Tibial nerve (tissue), 4 donors: ENCODE measurements at regions not wholly inside any gene's neighbourhood (a gene's known extent, or its start where the extent isn't known, plus 50 kb on each side); places are given as distances from the start of the nearest gene placed in this dataset.

ENCODE experiments used
- DNase-seq, 2 donors: peaks; one replicate each; pipeline ENCODE4 v3.0.0-alpha.2; 2019; ENCODE audit warnings: low spot score in 2 of 2
- H3K27ac ChIP-seq, 4 donors: fragments of 200-600 bp; sonication (generic) in 3 of 4; one replicate each; pipeline ENCODE4 v1.5.1; 2017 to 2019; ENCODE audit warnings: mild to moderate bottlenecking in 1 of 4
- H3K27me3 ChIP-seq, 2 donors: fragments of 200-600 bp; sonication (generic) in 1 of 2; one replicate each; pipeline versions ENCODE4 v1.5.1 to v1.6.0; 2017 to 2019
- H3K36me3 ChIP-seq, 3 donors: fragments of 200-600 bp; sonication (generic); one replicate each; pipeline ENCODE4 v1.5.1; 2018 to 2019
- H3K4me1 ChIP-seq, 4 donors: fragments of 200-600 bp; sonication (generic) in 3 of 4; one replicate each; pipeline ENCODE4 v1.5.1; 2017 to 2019
- H3K4me3 ChIP-seq, 4 donors: fragments of 200-600 bp; sonication (generic) in 3 of 4; one replicate each; pipeline ENCODE4 v1.5.1; 2017 to 2019; ENCODE audit warnings: mild to moderate bottlenecking in 1 of 4, moderate library complexity in 1 of 4
- H3K9me3 ChIP-seq, 4 donors: fragments of 200-600 bp; sonication (generic) in 3 of 4; one replicate each; pipeline ENCODE4 v1.5.1; 2017 to 2019
- EP300 ChIP-seq, 2 donors: sonication (generic); formaldehyde crosslinking; IDR thresholded peaks; one replicate each; pipeline ENCODE4 v1.6.1; 2017; ENCODE audit warnings: antibody characterized with exemption in 2 of 2, mild to moderate bottlenecking in 1 of 2
- POLR2A ChIP-seq, 2 donors: fragments of 450-650 bp; IDR thresholded peaks; one replicate each; pipeline ENCODE4 v1.6.1; 2017; ENCODE audit warnings: antibody characterized with exemption in 2 of 2, mild to moderate bottlenecking in 2 of 2, moderate library complexity in 2 of 2
- WGBS, 2 donors: methylation state at CpG; one replicate each; pipeline ENCODE4 v1.1.5; 2018; 5-methylcytosine and 5-hydroxymethylcytosine counted together
- TF ChIP-seq, protein P1 (sequence below), 5 experiments: fragments of 200-600 bp in 3 of 5; fragments of 450-650 bp in 2 of 5; sonication (generic) in 3 of 5; IDR thresholded peaks; one replicate each; pipeline ENCODE4 v1.5.1; 2016 to 2019; ENCODE audit warnings: antibody characterized with exemption in 5 of 5, mild to moderate bottlenecking in 3 of 5, moderate library complexity in 2 of 5

DNA sequence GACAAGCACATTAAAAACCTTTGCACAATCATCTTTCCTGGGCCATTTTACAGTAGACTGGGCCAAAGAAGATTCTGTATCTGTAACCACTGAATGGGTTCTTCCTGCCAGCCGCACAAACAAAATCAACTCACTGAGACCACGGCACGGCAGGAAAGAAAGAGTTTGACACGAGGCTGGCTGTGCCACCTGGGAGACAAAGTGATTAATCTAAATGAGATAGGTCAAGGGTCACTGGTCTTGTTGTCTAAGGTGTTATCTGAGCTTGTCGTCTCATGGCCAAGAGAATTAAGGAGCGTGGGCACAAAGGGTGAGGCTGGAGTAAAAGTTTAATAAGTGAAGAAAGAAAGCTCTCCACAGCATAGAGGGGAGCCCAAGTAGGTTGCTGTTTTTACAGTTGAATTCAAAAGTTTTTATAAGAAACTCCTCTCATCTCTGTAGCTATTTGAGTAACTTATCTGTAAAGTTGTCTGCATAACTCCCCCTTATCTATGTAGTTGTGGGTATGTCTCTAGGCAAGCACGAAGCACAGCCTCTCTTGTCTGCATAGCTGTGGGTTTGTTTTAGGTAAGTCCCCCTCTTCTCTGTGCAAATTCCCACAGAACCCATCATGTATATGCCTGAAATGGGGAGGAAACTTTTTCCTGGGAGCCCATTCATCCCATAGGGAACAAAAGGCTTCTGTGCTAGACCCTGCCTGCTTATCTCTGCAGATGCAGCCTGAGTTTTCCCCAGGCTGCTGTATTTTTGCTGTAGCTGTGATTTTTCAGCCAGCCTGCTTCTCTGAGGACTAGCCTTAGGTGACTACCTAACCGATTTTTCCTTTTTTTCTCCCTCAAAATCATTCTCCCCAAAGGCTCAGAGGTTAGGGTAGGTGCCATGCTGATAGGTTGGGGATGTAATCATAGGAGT lies 1314.6 kb upstream of the TMEM132C start:
- TF ChIP-seq, protein P1, sequence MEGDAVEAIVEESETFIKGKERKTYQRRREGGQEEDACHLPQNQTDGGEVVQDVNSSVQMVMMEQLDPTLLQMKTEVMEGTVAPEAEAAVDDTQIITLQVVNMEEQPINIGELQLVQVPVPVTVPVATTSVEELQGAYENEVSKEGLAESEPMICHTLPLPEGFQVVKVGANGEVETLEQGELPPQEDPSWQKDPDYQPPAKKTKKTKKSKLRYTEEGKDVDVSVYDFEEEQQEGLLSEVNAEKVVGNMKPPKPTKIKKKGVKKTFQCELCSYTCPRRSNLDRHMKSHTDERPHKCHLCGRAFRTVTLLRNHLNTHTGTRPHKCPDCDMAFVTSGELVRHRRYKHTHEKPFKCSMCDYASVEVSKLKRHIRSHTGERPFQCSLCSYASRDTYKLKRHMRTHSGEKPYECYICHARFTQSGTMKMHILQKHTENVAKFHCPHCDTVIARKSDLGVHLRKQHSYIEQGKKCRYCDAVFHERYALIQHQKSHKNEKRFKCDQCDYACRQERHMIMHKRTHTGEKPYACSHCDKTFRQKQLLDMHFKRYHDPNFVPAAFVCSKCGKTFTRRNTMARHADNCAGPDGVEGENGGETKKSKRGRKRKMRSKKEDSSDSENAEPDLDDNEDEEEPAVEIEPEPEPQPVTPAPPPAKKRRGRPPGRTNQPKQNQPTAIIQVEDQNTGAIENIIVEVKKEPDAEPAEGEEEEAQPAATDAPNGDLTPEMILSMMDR (IDR thresholded peaks at IDR 0.05) = no peak
- TF ChIP-seq POLR2A (IDR thresholded peaks at IDR 0.05) (no peak), EP300 (IDR thresholded peaks at IDR 0.05) (no peak)

DNA sequence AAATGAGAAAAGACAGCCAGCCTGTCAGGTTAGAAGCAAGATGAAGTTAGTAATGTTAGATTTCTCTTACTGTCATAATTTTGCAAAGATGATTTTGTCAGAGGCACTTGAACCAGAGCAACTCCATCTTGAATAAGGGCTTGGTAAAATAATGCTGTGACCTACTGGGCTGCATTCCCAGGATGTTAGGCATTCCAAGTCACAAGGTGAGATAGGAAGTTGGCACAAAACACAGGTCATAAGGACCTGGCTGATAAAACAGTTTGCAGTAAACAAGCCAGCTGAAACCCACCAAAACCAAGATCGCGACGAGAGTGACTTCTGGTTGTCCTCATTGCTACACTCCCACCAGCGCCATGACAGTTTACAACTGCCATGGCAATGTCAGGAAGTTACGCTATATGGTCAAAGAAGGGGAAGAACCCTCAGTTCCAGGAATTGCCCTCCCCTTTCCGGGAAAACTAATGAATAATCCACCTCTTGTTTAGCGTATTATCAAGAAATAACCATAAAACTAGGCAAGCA lies 1313.5 kb upstream of the TMEM132C start:
- Histone ChIP-seq H3K4me1 (no peaks in the 10 kb centered on the region), H3K36me3 (no peaks in the 10 kb centered on the region), H3K27ac (no peak overlapping the region), H3K9me3 (no peaks in the 10 kb centered on the region), H3K4me3 (no peak overlapping the region), H3K27me3 (no peaks in the 10 kb centered on the region)
- DNase-seq = no peak
- WGBS, 2 donors = 88 to 90% methylated on average over 7 of the region's 7 CpGs
- TF ChIP-seq EP300 (IDR thresholded peaks at IDR 0.05) = no peak
- TF ChIP-seq, protein P1 (IDR thresholded peaks at IDR 0.05) = no peak
- no peak for TF ChIP-seq POLR2A (IDR thresholded peaks at IDR 0.05)

More for the DNA sequence above, 1314.6 kb upstream of the TMEM132C start:
- no peaks in the 10 kb centered on the region for H3K27me3 ChIP-seq
- no peaks in the 10 kb centered on the region for H3K4me1 ChIP-seq
- H3K9me3 ChIP-seq = no peaks in the 10 kb centered on the region
- H3K4me3 ChIP-seq = no peak overlapping the region
- no peaks in the 10 kb centered on the region for H3K36me3 ChIP-seq
- WGBS, 2 donors = 25 to 30% methylated on average over 8 of the region's 8 CpGs
- no peak overlapping the region for H3K27ac ChIP-seq
- no peak for DNase-seq

DNA sequence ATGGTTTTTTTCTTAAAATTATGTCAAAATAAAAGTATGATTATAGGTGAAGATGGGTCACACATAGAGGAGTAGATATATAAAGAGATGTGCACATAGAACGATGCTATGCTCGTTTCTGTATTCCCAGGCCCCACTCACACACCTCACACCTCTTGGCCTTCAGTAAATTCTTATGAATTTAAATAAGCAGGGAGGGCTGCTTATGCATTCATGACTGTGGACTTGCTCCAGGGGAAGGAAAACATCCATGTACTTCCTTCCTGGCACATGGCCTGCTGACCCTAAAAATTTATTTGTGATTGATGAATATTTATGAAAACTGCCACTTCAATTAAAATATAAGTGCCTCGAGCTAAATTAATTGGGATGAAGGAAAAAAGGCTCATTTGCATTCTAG lies 1306.7 kb upstream of the TMEM132C start:
- H3K9me3 ChIP-seq = no peaks in the 10 kb centered on the region
- TF ChIP-seq, protein P1 (IDR thresholded peaks at IDR 0.05) = no peak
- TF ChIP-seq POLR2A (IDR thresholded peaks at IDR 0.05) (no peak), EP300 (IDR thresholded peaks at IDR 0.05) (no peak)
- 59 to 66% methylated on average over 3 of the region's 3 CpGs for WGBS, 2 donors
- H3K4me1 ChIP-seq = no peaks in the 10 kb centered on the region
- no peak overlapping the region for H3K27ac ChIP-seq
- H3K36me3 ChIP-seq = no peaks in the 10 kb centered on the region
- no peaks in the 10 kb centered on the region for H3K27me3 ChIP-seq
- DNase-seq = no peak
- H3K4me3 ChIP-seq = no peak overlapping the region

DNA sequence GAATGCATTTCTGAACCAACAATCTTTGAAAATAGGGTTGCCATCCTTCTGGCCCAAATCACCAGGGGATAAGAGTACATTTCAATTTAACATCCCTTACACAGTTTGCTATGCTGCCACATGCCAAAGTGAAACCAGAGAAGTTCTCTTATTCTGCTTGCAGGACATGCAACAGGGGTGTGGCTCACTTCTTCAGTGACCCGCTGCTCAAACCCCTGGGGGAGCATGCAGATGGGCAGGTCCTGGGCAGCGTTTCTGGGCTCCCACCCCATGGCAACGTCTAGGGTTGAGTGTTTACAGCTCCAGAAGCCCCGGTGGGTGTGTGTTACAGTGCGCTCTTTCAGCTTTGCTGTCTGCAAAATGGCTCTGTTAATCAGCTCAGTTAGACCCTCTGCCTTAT lies 1306.3 kb upstream of the TMEM132C start:
- no peaks in the 10 kb centered on the region for H3K9me3 ChIP-seq
- no peaks in the 10 kb centered on the region for H3K36me3 ChIP-seq
- no peaks in the 10 kb centered on the region for H3K4me1 ChIP-seq
- H3K4me3 ChIP-seq = no peak overlapping the region
- no peak for DNase-seq
- TF ChIP-seq, protein P1 (IDR thresholded peaks at IDR 0.05) = no peak
- TF ChIP-seq EP300 (IDR thresholded peaks at IDR 0.05) (no peak), POLR2A (IDR thresholded peaks at IDR 0.05) (no peak)
- no peaks in the 10 kb centered on the region for H3K27me3 ChIP-seq
- no peak overlapping the region for H3K27ac ChIP-seq
- 57 to 78% methylated on average over 3 to 5 of the region's 5 CpGs for WGBS, 2 donors

DNA sequence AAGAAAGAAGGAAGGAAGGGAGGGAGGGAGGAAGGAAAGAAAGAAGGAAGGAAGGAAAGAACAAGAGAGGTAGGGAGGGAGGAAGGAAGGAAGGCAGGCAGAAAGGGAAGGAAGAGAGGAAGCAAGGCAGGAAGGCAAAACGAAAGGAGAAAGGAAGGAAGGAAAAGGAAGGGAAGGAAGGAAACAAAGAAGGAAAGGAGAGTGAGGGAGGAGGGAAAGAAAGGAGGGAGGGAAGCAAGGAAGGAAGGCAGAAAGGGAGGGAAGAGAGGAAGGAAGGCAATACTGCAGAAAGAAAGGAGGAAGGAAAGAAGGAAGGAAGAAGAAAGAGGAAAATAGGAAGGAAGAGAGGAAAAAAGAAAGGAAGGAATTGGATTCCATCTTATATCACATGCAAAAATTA lies 1303.1 kb upstream of the TMEM132C start:
- WGBS, 2 donors = 51 to 76% methylated on average over 1 of the region's 1 CpG
- TF ChIP-seq, protein P1 (IDR thresholded peaks at IDR 0.05) = no peak
- TF ChIP-seq EP300 (IDR thresholded peaks at IDR 0.05) (no peak), POLR2A (IDR thresholded peaks at IDR 0.05) (no peak)
- Histone ChIP-seq H3K27ac (no peak overlapping the region), H3K36me3 (no peaks in the 10 kb centered on the region), H3K9me3 (peaks cover 0 to 2% (median 0%) of the 10 kb centered on the region in 4 donors), H3K4me1 (no peaks in the 10 kb centered on the region), H3K4me3 (no peak overlapping the region), H3K27me3 (no peaks in the 10 kb centered on the region)
- no peak for DNase-seq
